Activated T-cell treated with anti-CD3 and anti-CD28 coated beads for 4 hours (primary cell): ENCODE measurements at regions not wholly inside any gene's neighbourhood (a gene's known extent, or its start where the extent isn't known, plus 50 kb on each side); places are given as distances from the start of the nearest gene placed in this dataset.
"Not testable (repeated sequence)": the region's sequence is repeated elsewhere in the genome, so short reads cannot be mapped to it uniquely, and the experiment has no call there.

ENCODE experiments used
- DNase-seq: peaks from one replicate; pipeline ENCODE4 v3.0.0-alpha.2; 2020

DNA sequence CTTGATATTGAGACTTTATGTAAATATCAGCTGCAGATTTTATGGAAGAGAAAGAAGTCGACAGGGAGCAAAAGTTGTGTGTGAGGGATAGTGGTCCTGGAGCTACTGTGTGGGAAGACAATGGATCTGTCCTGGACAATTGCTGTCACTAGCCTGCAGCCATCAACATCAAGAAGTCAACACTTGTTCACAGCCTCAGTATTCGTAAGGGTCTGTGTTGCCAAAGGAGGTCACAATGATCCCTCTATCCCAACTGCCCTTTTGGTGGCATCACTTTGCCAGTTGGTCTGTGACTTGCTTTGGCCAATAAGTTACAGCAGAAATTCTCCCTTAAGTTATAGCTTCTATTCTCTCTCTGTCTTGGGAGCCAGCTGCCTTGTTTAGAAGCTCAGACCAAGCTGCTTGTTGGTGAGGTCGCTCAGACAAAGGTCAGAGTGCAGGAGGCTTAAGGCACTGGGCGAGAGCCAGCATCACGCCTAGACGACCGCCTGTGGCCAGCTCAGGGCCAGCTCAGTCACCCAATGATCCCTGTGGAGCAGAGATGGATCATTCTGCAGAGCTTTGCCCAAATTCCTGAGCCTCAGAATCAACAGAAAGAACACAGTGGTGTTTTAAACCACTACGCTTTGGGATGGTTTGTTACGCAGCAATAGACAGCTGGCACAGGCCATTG lies 134.9 kb downstream of the RHOU start:
- no peak for DNase-seq

GRCh38 chr1:228871314-228872061 lies 136.2 kb downstream of the RHOU start:
- DNase-seq = no peak

DNA sequence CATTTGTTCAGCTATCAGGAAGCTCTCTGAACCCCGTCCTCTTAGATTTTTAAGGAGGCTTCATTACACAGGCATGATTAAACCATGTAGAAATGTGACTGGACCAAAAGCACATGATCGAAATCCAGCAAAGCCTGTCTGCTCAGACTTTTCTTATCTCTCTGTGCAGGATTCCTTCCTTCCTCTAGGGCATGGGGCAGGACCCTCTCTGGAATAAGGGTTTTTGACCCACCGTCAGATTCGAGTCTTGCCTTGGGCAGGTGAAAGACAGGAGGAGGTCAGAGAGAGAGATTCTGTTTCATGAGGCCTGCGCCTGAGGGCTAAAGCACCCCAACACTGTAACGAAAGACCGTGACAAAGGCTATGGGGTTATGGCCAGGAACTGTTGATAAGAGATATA lies 136.8 kb downstream of the RHOU start:
- DNase-seq = no peak

- no peak for DNase-seq
Measured at GRCh38 chr1:228873709-228874108, 138.4 kb downstream of the RHOU start.

DNA sequence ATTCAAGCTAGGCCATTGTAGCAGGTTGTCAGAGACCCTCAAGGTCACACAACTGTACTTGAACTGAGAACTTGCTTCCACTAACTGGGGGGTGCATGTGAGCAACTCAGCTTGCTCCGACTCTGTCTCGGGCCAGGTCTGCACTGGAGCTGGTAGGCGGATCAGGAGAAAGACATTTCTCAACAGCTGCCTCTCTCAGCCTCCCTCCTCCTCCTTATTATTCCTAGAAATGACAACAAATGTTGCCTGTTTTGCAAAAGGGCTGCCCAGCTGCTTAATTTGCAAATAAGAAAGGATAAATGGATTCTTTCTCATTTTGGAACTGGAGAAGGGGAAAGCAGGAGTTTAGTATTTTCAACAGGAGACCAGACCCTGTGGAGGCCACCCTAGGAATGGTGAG lies 140.5 kb downstream of the RHOU start:
- DNase-seq = no peak

DNA sequence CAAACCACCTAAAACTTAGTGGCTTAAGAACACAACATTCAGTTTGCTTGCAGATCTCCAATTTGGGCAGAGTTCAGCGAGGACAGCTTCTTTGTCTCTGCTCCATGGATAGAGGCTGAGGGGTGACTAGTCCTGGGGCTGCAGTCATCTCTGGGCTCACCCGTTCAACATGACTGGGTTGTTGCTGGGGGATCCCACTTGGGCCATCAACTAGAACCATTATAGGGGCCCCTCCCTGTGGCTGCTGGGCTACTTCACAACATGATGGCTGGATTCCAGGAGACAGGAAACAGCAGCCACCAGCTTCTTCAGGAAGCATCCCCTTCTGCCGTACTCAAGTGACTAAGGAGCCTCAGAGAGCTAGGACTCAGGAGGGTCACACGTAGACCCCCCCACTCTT lies 140.9 kb downstream of the RHOU start:
- DNase-seq = no peak

GRCh38 chr1:228879164-228879563 lies 143.9 kb downstream of the RHOU start:
- DNase-seq = no peak

DNA sequence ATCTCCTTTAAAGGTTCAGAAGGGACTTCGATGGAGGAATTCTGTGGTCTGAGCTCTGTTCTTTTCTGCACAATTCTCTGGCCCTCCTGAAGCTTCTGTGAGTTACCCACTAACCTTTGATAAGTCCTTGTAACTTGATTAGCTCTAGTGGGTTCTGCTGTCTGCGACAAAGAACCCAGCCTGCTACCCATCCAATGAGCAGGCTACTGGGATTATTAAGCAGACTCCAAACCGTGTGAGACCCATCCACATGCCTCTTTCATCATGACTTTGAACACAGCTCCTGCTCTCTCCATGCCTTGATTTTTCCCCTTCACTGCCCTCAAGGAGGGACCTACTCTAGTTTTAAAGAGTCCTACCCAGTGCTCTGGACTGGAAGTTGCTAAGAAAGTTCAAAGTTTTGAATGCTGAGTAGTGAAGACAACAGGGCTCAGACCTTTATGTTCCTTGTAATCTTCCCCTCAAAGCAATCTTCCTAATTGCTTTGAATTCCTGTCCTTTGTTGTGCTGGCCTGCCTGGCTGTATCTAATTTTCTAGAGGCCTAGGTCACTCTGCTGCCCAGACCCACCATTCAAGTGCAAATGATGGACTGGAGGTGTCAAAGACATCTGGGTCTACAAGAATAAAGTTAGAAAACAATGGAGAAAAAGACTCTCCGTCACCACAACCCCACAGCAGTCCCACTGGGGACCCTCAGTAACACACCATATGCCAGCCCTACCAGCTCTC lies 146.9 kb downstream of the RHOU start:
- DNase-seq = no peak

- DNase-seq = no peak
Measured at GRCh38 chr1:228882771-228883450, 147.6 kb downstream of the RHOU start.

DNA sequence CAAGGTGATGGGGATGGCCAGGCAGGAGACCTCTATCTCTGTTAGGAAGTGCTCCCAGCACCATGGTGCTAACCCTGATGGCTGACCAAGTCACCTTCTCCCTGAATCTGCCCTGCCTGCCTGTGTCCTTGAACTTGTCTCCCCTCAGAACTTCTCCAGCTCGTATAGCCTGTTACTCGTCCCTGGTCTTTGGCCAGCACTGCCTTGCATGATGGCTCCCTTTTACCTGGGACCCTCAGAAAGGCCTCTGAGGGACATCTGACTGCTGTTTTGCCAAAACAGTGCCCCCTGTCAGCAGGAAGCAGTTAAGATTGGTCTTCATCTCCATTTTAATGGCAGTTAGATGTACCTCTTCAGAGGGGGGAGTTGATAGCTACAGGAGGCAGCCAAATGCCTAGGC lies 148.3 kb downstream of the RHOU start:
- no peak for DNase-seq

DNA sequence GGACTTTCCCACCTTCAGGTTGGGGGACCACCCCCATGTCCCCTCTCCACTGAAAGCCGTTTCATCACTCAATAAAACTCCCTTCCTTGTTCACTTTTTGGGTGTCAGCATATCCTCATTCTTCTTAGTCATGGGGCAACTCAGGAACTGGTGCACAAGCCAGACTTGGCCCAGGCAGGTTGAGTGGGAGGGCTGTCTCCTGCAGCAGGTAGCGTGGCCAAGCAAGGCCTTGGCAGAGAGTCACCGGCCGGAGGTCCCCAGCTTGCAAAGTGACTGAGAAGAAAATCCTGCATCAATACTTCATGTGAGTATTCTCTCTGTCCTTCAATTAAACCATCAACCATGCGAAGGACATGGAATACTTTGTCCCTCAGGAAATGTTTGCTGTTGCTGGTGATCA lies 148.9 kb downstream of the RHOU start:
- no peak for DNase-seq

DNA sequence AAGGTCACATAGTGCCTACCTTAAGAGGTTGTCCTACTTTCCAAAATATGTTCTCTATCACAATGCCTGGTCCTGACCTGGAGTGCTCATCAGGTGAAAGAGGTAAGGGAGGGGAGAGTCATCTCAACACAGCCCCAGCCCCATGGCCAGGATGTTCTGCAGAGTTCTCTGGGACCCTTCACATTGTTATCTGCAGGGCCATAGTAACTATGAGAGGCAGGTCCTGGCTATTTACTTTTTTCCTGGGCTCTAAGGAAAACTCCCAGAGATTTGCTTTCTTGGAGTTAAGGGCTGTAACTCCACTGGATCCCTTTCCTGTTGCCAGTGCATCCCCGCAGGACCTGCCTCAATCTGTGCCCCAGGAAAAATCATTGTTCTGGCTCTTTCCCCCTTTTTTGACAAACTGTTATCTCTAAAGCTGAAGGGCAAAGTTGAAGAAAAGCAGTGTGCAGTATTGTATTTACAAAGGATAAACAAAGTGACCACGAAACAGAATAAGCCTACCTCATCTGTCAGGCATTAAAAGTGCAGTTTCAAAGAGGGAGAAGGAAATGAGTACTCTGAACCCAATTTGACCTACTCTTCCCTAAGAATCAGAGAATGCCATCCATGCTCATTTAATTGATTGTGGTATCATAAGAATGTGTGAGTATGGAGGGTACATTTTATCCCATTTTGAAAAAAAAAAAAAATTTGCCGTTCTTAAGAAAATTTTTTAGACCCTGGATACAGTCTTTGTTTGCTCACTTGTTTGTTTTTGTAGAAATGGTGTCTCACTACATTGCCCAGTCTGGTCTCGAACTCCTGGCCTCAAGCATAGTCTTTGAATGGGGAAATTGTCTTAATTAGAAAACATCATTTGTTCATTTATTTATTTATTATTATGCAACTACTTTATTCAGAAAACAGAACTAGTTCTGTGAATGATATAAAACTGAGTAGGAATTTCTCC lies 149.6 kb downstream of the RHOU start:
- DNase-seq = no peak

DNA sequence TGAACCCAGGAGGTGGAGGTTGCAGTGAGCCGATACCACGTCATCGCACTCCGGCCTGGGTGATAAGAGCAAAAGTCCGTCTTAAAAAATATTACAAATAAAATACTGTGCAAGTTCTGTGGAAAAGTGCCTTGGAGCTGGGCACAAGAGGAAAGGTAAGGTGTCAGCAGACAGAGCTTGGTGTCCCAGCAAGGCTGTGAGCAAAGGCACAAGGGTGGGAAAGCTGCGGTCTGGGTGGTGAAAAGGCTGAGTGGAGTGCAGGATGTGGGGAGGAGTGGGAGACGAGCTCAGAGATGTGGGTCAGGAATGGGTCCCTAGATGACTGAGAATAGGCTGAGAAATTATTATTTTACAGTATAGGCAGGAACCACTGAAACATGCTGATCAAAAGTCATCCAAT lies 150.6 kb downstream of the RHOU start:
- DNase-seq = no peak

GRCh38 chr1:228887101-228887500 lies 151.8 kb downstream of the RHOU start:
- no peak for DNase-seq

DNA sequence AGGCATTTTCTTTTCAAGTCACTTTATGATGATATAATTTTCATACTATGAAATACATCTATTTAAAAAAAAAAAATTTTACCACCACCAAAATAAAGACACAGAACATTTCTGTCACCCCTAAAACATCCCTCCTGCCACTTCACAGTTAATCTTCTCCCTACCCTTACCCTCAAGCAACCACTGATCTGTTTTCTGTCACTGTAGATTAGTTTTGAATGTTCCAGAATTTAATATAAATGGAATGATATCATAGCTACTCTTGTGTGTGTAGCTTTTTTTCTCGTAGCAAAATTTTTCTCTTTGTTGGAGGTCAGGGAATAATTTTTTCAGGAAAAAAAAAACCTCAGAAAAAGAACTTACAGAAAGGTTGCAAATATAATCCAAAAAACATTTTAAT lies 152.7 kb downstream of the RHOU start:
- no peak for DNase-seq

- no peak for DNase-seq
Measured at GRCh38 chr1:228889289-228889688, 154.0 kb downstream of the RHOU start.

- no peak for DNase-seq
Measured at GRCh38 chr1:228891272-228892034, 156.2 kb downstream of the RHOU start.

GRCh38 chr1:228892200-228892599 lies 156.9 kb downstream of the RHOU start:
- not testable (repeated sequence) for DNase-seq

DNA sequence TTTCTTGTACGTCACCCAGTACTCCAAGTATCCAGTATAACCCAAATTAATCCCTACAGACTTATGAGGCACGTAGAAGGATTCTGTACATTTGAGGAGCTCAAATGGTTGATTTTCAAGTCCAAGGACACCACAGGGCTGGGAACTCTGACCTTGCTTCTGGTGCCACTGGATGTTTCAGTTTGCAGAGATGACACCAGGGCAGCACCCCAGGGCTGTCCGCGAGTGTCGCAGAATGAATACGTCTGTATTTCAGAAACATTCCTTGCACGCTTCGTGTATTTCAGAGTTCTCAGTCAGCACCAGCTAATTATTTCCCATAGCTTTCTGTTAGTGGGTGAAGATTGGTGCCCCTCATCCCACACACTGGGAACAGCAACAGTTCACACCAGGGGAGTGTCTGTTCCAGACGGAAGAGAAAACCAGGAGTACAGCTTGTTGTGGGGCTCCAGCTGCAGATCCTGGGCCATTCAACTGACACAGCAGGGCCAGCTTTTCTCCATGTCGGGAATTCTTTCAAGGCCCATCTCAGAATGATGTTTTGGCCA lies 159.2 kb downstream of the RHOU start:
- DNase-seq = no peak

- no peak for DNase-seq
Measured at GRCh38 chr1:228897901-228898300, 162.6 kb downstream of the RHOU start.

DNA sequence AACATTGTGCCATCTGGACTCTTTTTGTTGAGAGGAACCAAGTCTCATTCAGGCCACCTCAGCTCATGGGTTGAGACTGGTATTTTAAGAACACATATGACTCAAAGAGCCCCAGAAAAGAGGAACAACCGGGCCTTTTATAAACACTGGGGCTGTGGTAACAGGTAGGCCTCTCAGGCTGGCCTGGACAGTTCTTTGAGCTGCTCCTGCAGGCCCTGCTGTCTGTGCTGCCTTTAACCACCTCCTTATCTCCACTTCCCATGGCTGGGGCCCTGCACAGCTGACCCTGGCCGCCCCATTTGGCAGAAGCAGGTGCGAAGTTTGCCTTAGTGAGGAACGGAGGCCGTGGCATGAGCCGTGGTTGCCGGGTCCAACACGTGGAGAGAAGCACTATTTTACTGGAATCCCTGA lies 163.3 kb downstream of the RHOU start:
- DNase-seq = no peak
